NT2/D1 (cell line): ENCODE measurements at regions not wholly inside any gene's neighbourhood (a gene's known extent, or its start where the extent isn't known, plus 50 kb on each side); places are given as distances from the start of the nearest gene placed in this dataset.

Experiments used
- SUZ12 ChIP-seq: IDR thresholded peaks from 2 replicates; pipeline ENCODE4 v1.6.1; 2011; ENCODE audit not compliant: insufficient read length, insufficient read depth; ENCODE audit errors: extremely low read depth
- ZNF274 ChIP-seq: IDR thresholded peaks from 2 replicates; pipeline ENCODE4 v1.6.1; 2011; ENCODE audit warnings: mild to moderate bottlenecking, low read depth, low read length

DNA sequence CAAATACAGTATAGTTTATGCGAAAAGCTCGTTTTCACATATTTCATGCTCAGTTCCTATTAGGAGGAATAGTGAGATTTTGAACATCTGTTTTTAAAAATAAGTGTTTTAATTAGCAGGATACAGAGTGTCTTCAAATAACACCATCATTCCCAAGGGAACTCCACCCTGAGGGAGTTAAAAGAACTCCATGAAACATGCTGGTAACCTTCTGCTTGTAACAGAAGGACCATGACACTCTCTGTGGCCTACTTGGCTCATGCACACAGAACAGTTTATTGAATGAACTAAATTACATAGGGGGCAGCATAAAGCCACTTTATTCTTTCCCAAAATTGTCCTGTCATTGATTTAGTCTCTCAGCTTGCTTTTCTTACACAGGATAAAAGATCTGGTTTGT, 809.5 kb upstream of the SLITRK6 start:
- TF ChIP-seq SUZ12 (no peak), ZNF274 (no peak)
